Anterior cingulate cortex (tissue), 58 donors: ENCODE measurements at regions not wholly inside any gene's neighbourhood (a gene's known extent, or its start where the extent isn't known, plus 50 kb on each side); places are given as distances from the start of the nearest gene placed in this dataset.

Experiments
- DNase-seq, 58 donors: peaks; one replicate each; lab custom pipeline; 2025; lab: John Stamatoyannopoulos, UW

DNA sequence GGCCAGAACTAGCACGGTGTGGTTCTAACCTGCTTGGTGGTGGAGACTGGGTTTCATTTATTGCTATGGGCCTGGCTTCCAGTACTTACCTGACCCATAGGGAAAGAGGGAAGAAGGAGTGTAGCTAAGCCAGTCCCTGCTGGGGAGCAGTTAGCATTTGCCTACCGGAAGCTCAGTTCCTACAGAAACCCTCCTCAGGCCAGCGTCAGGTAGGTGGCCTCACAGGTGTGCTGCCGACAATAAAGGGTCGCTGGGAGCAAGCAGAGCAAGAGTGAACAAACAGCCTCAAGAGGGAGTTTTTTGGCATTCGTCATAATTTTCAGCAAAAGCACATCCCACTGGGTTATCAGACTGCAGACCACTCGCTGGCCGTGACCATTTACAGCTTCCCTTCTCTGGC is 740.6 kb upstream of the TENM3 start:
- DNase-seq: no peak

DNA sequence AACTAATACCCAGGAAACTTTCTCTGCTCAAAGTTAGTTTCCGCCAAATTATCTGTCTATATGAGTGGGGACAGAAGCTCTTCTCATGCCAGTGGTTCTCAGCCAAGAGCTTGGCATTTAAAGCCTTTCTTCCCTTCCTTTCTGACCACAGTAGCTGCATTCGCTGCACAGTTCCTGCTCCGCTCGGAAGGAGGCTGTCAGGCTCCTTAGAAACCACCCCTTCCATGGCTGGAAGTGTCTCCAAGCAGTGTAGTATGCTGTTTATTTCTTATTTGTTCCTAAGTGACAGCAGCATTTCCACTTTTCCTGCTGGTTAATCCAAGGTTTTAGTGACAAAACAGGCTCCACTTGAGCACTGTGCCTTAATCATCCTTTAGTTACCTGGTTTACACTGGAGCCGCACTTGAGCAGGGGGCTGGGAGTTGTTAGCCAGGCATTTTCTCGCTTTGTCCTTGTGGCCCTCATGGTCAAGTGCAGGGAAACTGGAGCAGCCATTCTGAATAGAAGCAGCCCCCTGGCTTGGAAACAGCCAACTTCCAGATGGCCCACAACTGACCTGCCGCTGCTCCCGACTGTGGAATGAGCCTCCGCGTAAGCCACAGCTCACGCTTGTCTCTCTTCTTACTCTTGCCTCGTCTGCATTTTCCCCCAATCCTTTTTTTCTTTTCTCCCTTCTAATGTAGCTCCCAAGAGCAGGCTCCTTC is 739.4 kb upstream of the TENM3 start:
- no peak for DNase-seq

DNA sequence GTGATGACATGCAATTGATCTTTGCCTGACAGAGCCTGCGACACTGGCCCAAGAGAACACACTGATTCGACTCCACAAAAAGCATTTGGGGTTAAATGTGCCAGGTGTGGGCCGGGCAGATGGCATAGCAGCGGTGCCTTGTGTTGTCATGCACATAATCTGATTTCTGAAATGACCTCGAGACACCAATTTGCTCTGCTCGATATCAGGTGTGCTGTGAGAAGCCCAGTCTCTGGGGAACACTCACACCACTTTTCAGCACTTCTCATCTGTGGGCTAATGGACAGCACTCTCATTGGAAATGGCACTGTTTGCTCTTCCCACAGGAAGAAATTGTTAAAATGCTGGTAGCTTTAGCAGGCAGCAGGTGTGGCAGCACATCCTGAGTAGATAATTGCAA is 738.3 kb upstream of the TENM3 start:
- DNase-seq: no peak

DNA sequence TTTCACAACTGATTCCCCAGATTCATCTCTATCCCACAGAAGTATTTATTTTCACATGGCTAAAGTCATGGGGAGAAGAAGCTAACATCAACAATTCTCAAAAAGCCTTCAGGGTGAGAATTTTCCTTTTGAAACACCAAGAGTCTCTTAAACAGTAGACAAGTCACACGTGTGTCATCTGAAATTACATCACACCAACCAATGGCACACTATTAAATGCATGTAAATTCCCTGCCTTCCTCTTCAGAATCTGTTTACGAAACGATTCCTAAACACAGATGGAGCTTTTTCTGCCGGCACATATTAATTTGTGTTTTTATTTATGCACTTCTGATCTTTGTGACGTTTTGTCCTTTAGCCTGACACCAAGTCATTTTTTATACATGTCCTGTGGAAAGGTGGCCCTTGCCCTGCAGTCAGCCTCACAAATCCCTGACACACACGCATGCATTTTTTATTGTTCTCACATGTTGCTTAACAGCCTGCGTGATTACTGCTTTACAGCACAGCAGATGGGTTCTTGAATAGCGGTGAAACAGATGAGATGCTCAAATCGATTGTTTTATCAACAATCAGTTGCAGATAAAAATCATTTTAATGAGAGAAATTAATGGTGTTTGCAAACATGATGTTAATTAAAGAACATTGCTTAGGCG is 735.9 kb upstream of the TENM3 start:
- DNase-seq: no peak

DNA sequence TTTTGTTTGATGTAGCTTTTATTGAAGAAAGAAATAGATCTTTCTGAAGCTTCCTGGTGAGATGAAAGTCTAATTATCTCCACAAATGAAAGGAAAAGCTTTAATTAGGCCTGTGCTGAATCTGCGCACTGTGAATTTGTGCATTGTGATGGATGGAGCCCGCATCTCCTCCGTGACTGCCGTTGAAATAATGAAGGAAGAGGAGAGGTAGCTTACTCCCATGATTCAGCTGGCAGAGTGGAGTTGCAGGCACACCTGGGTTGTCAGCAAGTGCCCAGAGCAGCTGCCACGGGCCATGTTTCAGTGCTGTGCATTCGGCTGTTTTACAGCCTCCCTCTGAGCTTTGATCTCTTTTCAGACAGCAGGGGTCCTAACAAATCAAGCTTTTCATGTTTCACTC is 735.3 kb upstream of the TENM3 start:
- DNase-seq: no peak

DNA sequence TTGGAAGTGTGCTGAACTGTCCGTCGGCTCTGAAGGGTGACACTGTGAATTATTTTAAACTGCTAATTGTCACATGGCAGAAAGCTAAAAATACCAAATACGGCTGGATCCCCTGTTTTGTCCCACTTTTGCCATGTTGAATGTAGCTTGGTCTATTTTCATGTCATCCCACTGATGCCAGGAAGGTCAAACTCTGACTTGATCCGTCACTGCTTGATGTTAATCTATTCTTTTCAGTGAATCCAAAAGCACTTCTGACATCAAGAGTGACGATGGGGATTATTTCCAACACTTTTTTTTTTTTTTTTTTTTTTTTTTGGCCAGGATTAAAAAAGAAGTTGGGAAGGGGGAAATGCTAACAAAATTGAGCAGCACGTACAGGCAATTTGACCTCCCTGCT is 734.6 kb upstream of the TENM3 start:
- DNase-seq: no peak

DNA sequence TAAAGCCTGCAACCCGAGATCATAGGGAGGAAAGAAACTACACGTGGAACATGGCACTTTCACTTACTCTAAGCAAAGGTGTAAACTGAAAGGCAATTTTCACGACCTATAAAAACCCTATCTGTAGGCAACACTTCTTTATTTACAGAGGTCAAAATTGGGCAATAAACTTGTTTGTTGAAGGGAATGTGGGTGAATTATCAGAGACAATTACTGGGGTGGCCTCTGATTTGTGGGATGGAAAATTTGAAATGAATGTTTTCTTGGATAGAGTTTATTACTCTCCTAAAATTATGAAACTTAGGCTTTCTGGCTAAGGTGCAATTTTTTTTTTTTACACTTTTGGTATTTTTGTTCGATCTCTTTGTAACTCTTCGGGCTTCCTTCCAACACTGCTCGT is 734.1 kb upstream of the TENM3 start:
- DNase-seq: no peak

DNA sequence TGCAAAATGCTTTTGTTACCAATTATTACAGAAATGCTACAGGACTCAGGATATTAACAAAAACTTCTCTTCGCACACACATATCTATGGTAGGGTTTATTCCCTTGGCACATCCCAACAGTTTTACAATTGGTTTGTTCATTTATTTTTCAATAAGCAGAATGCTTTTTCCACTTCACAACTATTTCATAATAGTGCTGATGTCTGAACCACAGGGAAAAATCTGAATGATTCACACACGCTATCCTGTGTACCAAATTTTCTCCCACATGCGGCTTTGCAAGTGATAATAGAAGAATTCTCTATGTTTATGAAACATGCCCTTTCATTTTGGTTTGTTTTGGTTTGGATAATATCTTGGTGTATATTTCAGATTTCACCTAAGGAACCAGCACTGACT is 725.7 kb upstream of the TENM3 start:
- DNase-seq: no peak

DNA sequence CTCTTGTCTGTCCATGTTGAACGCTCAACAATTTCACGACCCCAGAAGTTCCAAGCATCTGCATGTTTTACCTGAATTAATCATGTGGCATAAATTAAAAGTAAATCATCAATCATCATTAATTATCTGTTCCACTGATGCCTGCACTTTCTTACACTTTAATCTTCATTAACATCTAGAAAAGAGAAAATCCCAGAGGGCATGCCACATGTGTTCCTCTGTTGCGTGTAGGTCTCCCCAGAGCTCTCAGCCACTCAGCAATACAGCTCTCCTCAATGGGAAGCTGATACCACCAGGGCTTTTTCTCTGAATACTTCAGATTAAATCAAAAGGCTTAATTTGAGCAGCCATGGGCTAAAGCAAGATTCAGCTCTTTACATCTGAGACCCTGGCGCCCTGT is 722.4 kb upstream of the TENM3 start:
- no peak for DNase-seq

DNA sequence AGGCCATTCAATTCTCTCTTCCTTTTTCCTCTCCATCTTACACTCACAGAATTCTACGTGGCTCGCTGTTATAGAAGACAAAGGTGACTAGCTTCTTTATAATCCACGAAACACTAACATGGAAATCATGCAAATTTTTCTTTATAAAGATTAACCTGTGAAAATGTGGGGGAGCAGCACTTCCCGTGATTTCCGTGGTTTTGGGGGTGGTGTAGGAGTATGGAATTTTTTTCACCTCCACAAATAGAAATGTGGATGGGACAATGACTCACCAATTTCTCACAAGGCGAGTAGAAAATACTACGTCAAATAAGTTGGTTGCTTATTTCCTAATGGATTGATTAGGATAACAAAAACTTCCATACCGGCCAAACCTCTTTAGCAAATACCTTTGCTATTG is 719.2 kb upstream of the TENM3 start:
- DNase-seq: no peak

DNA sequence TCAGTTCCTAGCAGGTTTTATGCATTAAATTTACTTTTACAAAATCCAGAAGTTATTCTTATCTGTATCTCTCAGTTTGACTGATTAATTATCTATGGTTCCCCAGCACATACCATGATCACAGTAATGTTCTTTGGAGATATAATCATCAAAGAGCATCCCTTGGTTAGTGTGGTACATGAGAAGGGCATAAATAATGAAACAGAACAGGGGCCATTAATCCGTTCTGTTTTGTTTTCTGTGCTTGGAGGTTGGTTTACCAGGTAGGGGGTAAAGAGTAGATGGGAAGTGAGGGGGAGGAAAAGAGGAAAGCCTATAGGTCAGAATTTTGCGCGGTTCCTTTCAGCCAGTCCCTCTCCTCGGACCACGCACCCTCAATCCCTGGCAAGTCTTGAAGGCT is 718.7 kb upstream of the TENM3 start:
- DNase-seq: no peak

DNA sequence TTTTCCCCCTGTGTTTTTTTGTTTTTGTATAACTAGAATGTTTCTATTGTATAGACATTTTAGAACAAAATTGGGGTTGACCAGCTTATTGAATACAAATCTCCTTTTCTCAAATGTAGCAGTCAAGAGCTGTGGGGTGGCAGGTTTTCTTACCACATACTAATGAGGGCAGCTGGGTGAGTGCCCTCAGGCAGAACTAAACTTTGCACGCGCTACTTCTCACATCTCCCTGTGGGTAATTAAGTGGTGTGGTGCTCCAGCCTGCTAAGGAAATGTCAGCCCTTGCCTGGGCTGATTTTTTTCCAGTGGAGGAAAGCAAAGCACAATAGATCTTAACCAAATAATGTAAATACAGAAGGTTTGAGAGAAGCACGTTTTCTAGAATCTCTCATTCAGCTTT is 717.6 kb upstream of the TENM3 start:
- DNase-seq: peak in 5 of 58 donors; percentile 3 to 14 (median 9)

DNA sequence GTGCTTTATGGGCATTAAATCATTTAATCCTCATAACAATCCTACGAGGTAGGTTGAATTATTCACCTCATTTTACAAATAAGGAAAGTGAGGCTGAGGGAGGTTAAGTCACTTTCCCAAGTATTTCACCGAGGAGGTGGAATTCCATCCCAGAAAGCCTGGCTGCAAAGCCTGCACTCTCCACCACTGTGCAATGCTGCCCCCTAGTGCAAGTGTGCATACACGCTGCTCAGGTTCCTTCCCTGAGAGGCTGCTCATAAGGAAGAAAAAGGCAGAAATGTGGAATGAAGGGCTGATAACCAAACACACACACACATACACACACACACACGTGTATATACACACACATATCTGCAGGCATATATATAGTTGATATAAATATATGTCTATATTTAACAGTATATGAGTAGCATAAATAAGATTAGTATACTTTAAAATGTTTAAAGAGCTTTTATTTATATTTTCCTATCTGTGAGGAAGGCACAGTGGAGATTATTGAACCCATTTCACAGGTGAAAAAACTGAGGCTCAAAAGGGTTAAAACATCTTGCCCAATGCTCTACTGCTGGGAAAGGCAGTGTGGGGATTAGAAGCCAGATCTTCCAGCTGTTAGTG is 714.5 kb upstream of the TENM3 start:
- peak in 55 of 58 donors; percentile 1 to 77 (median 41) for DNase-seq

DNA sequence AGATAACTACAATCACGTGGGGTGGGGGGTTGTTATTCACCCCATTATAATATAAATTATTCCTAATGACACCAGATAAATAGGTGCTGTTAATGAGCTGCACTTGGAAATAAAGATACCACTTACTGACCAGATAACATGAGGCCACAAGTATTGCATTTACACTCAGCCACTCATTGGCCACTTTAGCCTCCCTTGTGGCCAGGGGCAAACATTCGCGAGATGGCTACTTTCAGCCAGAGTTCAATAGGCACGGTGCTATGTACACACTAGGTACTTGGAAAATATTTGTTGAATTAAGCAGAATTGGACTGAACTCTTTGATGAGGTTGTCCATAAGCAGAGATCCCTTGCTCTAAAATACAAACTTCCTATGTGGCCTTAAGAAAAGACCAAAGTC is 713.7 kb upstream of the TENM3 start:
- no peak for DNase-seq

DNA sequence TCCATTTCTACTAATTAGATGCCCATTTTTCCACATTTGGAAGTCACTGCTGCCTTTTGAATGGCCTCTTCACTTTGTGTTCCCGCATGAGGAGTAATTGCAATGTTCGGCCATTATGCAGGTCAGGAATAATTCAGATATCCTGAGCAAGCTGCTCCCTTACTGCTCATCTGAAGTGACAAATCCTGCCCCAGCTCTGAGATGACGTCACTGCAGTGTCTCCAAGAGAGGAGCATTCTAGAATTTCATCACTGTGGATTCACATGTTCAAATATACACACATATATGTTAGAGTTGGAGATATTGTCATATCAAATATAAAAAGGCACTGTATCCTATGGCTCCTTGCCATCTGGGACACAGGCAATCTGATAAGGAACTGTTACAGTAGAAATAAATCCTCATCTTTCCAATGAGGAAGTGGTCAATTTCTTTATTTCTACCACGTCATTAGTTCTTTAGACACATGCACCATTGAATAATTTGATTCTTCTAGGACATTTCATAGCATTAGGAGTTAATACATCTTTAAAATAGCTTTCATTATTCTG is 706.9 kb upstream of the TENM3 start:
- DNase-seq: no peak

DNA sequence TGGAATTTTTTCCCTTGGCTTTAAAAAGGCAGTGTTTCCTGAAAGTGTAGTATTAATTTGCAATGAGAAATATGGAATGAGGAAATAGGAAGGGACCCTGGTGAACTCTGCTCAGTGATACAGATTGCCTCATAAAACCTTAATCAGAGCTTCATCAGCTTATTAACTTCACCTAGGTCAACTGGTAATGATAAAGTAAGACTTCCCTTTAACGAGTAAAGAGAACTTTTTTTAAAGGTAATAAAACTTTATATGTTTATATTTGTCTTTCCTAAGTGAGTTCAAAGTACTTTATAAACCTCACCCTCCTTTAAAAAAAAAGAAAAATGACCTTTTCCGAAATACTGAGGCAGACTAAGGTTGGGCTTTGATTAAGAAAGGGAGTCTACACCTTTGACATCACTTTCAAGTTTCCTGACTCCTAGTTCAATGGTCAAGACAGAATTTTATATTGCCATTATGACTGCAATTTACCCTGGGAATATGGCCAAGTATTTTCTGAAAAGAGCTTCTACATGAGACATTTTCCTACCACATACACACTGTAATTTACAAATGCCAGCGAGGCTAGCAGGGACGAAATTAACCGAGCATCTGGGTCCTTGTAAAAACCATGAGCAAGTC is 706.3 kb upstream of the TENM3 start:
- no peak for DNase-seq

DNA sequence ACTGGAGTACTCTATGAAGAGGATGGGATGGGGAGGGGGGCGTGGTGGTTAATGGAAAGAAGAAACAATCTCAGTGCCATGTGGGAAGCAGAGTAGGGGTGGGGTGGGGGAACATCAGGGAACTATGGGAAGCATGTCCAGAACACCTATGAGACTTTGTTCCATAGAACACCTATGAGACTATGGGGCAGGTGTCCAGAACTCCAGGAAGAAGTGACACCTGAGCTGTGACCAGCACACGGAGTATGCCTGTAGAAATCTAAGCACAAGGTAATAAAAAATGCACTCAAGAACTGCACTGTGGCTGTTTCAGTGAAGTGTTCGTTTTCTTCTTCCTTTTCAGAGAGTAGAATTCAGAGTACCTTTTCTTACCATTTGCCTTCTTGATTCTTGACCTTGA is 704.8 kb upstream of the TENM3 start:
- DNase-seq: no peak

DNA sequence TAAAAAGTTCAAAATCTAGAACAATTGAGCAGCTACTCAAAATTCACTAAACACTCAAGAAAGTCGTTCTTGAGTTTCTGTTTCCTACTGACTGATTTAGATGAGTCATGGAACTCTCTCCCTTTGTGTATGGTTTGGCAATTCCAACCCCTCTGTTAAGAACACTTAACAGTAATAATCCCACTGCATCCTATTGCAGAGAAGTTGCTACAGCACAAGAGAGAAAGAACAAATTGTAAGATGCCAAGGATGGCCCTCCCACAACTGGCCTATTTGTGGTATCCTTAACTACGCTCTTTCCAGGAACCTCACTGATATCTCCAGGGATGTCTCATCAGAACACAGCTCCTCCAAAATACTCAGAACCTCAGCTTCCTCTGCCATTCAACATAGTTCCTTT is 701.8 kb upstream of the TENM3 start:
- peak in 1 of 58 donors; percentile 11 for DNase-seq

DNA sequence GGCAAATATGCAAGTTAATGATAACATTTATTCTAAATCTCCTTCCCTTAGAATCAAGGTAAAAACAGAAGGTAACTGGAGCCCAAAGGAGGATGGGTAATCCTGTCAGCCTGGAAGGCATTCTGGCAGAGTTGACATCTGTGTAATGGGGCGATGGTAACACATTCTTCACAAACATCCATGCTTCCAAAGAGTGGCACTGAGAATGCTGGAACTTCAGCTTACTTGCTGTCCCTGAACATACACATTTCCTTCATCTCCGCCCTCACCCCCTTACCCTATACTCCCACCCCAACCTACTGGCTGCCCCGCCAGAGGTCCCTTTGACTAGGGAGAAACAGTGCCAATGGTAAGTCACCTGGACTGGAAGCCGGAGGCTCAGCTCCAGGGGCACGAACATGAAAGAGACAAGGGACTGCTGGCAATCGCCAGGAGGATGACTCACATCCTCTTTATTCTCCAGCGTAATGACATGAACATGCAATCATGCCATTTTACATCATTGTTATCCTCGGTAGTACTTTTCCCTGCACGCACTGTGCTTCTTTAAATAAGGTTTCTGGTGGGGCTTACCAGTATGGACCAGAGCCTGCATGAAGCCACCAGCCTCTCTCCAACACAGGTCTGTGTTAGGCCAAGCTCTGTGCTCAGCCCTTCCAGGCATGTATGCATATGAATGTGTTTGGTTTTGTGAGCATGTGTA is 694.2 kb upstream of the TENM3 start:
- no peak for DNase-seq

DNA sequence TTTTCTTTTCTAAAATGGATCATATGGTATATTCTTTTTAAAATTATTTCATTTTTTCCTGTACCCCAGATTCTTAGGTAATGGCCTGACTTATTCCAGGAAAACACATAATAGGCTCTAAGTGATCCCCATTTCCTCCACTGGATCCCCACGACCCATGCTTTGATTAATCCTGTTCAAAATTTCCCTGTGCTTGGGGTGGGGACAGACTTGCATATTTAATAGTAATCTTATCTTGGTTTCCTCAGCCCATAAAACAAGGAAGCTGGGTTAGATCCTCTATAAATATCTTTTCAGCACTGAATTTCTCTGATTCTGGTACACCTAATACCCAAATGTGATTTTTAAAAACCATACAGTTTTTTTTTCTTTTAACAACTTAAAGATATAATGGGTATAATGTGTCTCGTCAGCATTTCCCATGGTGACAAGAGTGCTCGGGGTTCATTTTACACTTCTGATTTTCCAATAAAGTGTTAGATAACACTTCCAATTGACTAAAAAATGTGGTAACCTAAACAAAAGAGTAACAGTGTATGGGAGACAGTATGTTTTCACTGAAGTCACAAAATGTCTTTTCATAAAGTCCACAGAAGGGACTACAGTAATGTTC is 693.5 kb upstream of the TENM3 start:
- no peak for DNase-seq
